Activated T-helper 2 cell treated with anti-CD3 and anti-CD28 coated beads, Interferon-gamma antibody, Interleukin-2, Interleukin-4, amounts not matched to agents 10 μg/mL and 5 μg/mL and 100 μg/mL, durations not matched to agents 14 hours and 24 hours and 36 hours (primary cell): ENCODE measurements at regions not wholly inside any gene's neighbourhood (a gene's known extent, or its start where the extent isn't known, plus 50 kb on each side); places are given as distances from the start of the nearest gene placed in this dataset.

Experiments used
- DNase-seq: peaks from one replicate; pipeline ENCODE4 v3.0.0; 2021; ENCODE audit warnings: low spot score
- H3K27ac Mint-ChIP-seq: one replicate; pipeline ENCODE4 v1.8.0; 2021; ENCODE audit warnings: mixed read lengths
- H3K27me3 Mint-ChIP-seq: one replicate; pipeline ENCODE4 v1.8.0; 2021; ENCODE audit warnings: low read depth, mixed read lengths
- H3K36me3 Mint-ChIP-seq: one replicate; pipeline ENCODE4 v1.8.0; 2021; ENCODE audit warnings: low read depth, mixed read lengths
- H3K4me1 Mint-ChIP-seq: one replicate; pipeline ENCODE4 v1.8.0; 2021; ENCODE audit warnings: low read depth, mixed read lengths
- H3K4me3 Mint-ChIP-seq: one replicate; pipeline ENCODE4 v1.8.0; 2021; ENCODE audit warnings: low read depth, mild to moderate bottlenecking, moderate library complexity, mixed read lengths
- H3K9me3 Mint-ChIP-seq: one replicate; pipeline ENCODE4 v1.8.0; 2021; ENCODE audit warnings: mixed read lengths
- intact Hi-C: fragments of 100-400 bp; cut with micrococcal nuclease; formaldehyde crosslinking; loops from one replicate; pipeline ENCODE4 v1.15.1; 2023

DNA sequence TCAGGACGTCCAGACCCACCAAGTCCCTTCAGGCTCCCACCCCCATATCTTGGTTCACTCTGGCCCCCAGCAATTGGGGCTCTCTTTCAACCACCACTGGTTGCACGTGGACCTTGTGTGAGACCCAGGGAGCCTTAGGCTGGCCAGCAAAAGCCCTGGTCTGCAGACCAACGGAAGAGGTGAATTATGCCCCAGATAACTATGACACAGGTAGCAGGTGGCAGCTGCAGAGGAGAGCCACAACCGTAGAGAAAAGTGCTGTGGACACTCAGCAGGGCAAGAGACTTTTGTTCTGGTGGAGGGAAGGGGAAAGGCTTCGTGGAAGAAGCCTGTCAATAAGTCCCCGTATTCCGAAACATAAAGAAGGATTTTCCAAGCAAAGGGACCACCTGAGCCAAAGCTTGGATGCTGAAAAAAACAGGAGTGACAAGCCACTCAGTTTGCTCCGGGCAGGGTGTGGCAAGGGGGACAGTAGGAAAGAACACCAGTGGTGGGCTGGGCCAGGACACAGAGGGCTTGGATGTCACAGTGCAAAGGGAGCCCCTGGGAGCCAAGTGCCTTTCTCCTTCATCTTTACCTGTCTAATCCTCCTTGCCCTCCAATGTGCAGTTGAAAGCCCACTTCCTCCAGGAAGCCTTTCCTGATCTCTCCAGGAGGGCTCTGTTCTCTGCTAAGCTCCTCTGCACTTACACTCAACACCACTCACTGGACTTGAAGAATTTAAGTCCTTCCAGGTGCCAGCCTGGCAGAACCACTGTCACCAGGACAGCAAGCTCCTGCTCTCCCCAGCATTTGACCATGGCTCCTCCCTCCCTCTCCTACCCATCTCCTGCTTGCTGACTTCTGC is 264.7 kb downstream of the BUD13 start:
- H3K27me3 Mint-ChIP-seq: peaks cover 13% of the 10 kb centered on the region
- no peak overlapping the region for H3K4me3 Mint-ChIP-seq
- DNase-seq: no peak
- H3K36me3 Mint-ChIP-seq: no peaks in the 10 kb centered on the region
- H3K9me3 Mint-ChIP-seq: no peaks in the 10 kb centered on the region
- no peak overlapping the region for H3K27ac Mint-ChIP-seq
- intact Hi-C loops: no loop called here
- no peaks in the 10 kb centered on the region for H3K4me1 Mint-ChIP-seq

- Mint-ChIP-seq H3K4me3 (no peak overlapping the region), H3K27ac (no peak overlapping the region), H3K9me3 (no peaks in the 10 kb centered on the region), H3K27me3 (peaks cover 23% of the 10 kb centered on the region), H3K4me1 (no peaks in the 10 kb centered on the region), H3K36me3 (no peaks in the 10 kb centered on the region)
- DNase-seq: no peak
- intact Hi-C loops: no loop called here
Measured at GRCh38 chr11:116507016-116507415, 265.8 kb downstream of the BUD13 start.

GRCh38 chr11:116506263-116506825 is 266.4 kb downstream of the BUD13 start:
- H3K36me3 Mint-ChIP-seq: no peaks in the 10 kb centered on the region
- H3K27me3 Mint-ChIP-seq: peaks cover 30% of the 10 kb centered on the region
- H3K27ac Mint-ChIP-seq: no peak overlapping the region
- no peaks in the 10 kb centered on the region for H3K4me1 Mint-ChIP-seq
- no peak for DNase-seq
- intact Hi-C loops: no loop called here
- no peaks in the 10 kb centered on the region for H3K9me3 Mint-ChIP-seq
- H3K4me3 Mint-ChIP-seq: no peak overlapping the region

DNA sequence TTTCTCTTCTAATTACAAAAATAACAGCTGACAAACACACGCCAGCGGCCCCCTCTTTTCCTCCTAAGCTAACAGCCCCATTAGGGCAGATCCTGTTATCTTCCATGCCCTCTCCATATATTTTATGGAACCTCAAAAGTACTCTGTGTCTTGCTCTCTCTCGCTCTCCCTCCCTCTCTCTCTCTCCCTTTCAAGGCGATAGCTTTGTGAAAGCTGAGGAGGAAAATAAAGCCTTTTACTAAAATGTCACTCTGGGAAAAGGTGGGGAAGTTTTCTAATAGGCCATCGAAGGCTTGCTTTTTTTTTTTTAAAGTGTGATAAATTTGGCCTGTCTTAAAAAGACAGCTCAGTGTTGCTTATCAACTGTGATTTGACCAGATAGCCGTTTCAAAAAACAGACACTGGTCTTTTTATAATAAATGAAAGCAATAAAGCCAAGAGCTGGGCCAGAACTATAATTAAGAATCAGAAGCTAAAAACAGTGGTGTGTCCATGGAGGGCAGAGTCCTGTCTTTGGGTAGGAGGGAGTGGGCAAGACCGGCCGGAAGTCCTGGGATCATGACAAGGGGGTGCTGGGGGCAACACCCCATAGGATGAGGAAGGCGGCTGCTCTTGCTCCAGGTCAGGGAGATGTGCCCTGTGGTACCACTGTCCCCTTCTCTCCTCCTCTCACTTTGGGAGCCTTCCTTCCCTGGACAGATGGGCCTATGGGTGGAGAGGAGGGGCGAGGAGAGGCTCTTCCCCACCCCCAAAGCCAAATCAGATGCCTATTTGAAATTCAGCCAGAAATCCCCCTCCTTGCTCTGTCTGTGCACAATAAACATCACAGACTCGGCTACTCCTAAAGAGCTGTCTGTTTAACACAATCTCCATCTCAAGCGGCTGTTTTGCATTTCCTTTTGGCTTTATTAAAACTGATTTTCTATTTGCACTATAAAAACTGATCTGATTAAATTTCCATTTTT is 267.2 kb downstream of the BUD13 start:
- Mint-ChIP-seq H3K4me1 (no peaks in the 10 kb centered on the region), H3K27me3 (peaks cover 35% of the 10 kb centered on the region), H3K9me3 (no peaks in the 10 kb centered on the region), H3K27ac (no peak overlapping the region), H3K4me3 (no peak overlapping the region), H3K36me3 (no peaks in the 10 kb centered on the region)
- DNase-seq: no peak
- intact Hi-C loops: no loop called here

- Mint-ChIP-seq H3K4me3 (no peak overlapping the region), H3K27me3 (peaks cover 40% of the 10 kb centered on the region), H3K9me3 (no peaks in the 10 kb centered on the region), H3K27ac (no peak overlapping the region), H3K36me3 (no peaks in the 10 kb centered on the region), H3K4me1 (no peaks in the 10 kb centered on the region)
- intact Hi-C loops: no loop called here
- no peak for DNase-seq
Measured at GRCh38 chr11:116504541-116505297, 268.1 kb downstream of the BUD13 start.

- Mint-ChIP-seq H3K4me3 (no peak overlapping the region), H3K36me3 (no peaks in the 10 kb centered on the region), H3K9me3 (no peaks in the 10 kb centered on the region), H3K27me3 (peaks cover 40% of the 10 kb centered on the region), H3K4me1 (no peaks in the 10 kb centered on the region), H3K27ac (no peak overlapping the region)
- intact Hi-C loops: no loop called here
- no peak for DNase-seq
Measured at GRCh38 chr11:116503216-116504160, 269.3 kb downstream of the BUD13 start.

DNA sequence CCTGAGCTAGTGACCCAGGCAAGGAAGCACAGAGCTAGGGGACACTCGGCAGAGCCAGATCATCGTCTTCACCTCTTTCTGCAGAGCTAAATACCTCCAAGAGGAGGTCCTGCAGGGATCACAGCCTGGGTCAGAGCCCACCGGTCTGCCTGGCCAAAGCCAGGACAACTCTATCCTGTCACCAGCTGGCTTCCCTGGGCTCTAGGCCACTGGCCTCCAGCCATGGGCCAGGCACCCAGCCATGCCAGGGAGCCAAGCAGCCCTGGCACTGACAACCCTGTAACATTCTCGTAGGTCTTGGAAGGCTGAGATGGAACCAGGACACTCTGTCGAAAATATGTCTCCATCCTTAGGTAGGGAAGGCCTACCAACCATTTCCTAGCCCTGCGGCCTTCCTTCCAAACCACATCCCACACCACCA is 270.1 kb downstream of the BUD13 start:
- no peaks in the 10 kb centered on the region for H3K9me3 Mint-ChIP-seq
- intact Hi-C loops: no loop called here
- no peak overlapping the region for H3K27ac Mint-ChIP-seq
- no peaks in the 10 kb centered on the region for H3K36me3 Mint-ChIP-seq
- peaks cover 40% of the 10 kb centered on the region for H3K27me3 Mint-ChIP-seq
- no peak overlapping the region for H3K4me3 Mint-ChIP-seq
- H3K4me1 Mint-ChIP-seq: no peaks in the 10 kb centered on the region
- DNase-seq: no peak

- intact Hi-C loops: no loop called here
- no peak for DNase-seq
- H3K9me3 Mint-ChIP-seq: no peaks in the 10 kb centered on the region
- H3K4me3 Mint-ChIP-seq: no peak overlapping the region
- H3K36me3 Mint-ChIP-seq: no peaks in the 10 kb centered on the region
- H3K4me1 Mint-ChIP-seq: no peaks in the 10 kb centered on the region
- H3K27me3 Mint-ChIP-seq: peaks cover 40% of the 10 kb centered on the region
- no peak overlapping the region for H3K27ac Mint-ChIP-seq
Measured at GRCh38 chr11:116501728-116502127, 271.1 kb downstream of the BUD13 start.

DNA sequence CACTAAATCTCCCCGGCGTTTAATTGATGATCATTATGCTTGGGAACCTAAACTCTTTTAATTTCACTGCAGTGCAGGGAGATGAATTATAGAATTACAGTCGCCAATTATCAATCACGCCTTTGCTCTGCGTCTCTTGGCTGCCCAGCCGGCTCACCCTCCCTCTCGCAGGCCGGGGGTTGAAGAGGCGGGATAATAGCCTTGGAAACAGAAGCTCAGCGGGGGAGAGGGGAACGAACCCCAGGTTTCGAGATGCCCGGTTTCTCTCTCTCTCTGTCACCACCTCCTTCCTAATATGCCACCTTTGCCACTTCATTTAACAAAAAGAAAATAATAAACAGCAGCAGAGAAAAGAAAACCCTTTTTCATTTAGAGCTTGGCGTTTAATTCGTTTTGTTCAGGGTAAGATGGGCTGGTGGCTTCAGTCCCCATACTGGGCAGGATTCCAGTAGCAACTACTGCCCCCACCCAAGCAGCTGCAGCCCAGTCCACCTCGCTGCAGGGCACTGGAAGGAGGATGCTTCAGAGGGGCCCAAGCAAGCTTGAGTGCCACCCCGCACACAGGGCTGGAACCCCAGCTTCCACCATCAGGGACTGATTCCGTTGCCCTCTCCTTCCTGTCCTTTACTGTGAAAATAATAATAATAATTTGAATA is 271.7 kb downstream of the BUD13 start:
- Mint-ChIP-seq H3K4me3 (no peak overlapping the region), H3K36me3 (no peaks in the 10 kb centered on the region), H3K27me3 (peaks cover 40% of the 10 kb centered on the region), H3K27ac (no peak overlapping the region), H3K4me1 (no peaks in the 10 kb centered on the region), H3K9me3 (no peaks in the 10 kb centered on the region)
- no peak for DNase-seq
- intact Hi-C loops: no loop called here

DNA sequence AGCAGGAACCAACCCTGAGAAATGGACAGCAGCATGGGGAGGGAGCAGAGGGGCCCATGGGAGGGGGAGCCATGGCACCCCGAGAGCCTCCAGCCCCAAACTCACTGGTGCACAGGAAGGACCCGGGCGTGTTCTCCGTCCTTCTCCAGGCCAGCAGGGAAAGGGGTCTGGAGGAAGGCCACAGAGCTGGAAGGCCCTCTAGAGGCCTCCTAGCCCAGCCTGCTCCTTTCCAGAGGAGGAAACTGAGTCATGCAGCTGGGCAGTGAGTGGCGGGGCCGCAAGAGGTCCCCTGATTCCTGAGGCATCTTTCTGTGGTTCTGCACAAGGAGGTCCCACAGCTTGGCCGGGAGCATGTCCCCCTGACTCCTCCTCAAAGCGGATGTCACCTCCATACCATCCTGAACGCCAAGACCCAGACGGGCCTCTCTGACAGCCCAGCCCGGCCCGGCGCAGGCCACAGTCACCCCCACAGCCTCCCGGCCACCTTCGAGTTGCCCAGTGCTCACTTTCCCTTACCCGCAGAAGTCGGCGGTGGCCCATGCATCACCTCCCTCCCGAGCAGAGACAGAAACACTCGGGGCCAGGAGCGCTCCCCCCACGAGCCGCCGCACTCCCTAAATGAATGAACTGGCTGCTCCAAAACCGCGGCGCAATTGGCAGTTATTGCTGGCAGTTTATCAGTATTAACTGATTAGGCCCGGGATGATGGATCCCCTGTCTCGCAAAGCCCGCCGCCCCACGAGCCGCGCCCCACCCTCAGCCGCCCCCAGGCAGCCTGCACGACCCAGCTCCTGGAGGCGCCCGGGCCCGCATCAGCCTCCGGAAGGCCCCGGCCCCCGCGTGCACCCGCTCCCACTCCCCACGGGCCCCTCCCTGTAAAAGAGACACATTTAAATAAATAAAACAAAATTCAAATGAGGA is 272.5 kb downstream of the BUD13 start:
- intact Hi-C loops: no loop called here
- Mint-ChIP-seq H3K4me3 (no peak overlapping the region), H3K36me3 (no peaks in the 10 kb centered on the region), H3K9me3 (no peaks in the 10 kb centered on the region), H3K4me1 (no peaks in the 10 kb centered on the region), H3K27me3 (peaks cover 38% of the 10 kb centered on the region), H3K27ac (no peak overlapping the region)
- DNase-seq: no peak
